HuH-7.5 (cell line): ENCODE measurements at regions not wholly inside any gene's neighbourhood (a gene's known extent, or its start where the extent isn't known, plus 50 kb on each side); places are given as distances from the start of the nearest gene placed in this dataset.
"Not testable (repeated sequence)": the region's sequence is repeated elsewhere in the genome, so short reads cannot be mapped to it uniquely, and the experiment has no call there.

Experiments used
- DNase-seq: peaks from one replicate; pipeline ENCODE4 v3.0.0; 2011; ENCODE audit warnings: low spot score

DNA sequence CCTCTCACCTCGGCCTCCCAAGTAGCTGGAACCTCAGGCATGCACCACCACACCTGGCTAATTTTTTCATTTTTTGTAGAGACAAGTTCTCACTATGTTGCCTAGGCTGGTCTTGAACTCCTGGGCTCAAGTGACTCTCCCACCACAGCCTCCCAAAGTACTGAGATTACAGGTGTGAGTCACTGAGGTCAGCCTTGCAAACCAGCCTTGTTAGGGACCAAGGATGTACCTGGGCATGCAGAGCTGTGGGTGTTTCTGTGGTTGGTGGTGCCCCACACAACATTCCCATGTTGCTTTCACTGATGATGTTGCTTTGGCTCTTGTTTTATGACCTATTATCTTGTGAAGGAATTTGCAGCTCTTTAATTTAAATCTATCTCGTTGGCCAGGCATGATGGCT lies 54.8 kb downstream of the OTUD1 start:
- DNase-seq: no peak

DNA sequence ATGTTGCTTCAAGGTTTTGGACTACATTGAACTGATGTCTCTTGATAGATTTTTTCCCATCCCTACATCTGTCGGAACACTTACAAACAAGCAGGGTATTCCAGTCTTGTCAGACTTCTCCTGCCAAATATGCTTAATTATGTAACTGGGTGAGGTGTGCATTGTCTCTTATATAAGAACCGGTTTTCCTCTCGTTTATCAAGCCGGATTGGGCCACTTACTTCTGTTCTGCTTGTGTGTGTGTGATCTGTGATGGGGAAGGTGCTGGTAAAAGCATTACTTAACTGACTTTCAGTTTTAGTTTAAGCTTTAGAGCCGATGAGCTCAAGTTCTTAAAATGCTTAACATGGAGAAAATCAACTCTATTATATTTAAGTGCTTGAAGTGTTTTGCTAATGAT lies 57.9 kb downstream of the OTUD1 start:
- no peak for DNase-seq

DNA sequence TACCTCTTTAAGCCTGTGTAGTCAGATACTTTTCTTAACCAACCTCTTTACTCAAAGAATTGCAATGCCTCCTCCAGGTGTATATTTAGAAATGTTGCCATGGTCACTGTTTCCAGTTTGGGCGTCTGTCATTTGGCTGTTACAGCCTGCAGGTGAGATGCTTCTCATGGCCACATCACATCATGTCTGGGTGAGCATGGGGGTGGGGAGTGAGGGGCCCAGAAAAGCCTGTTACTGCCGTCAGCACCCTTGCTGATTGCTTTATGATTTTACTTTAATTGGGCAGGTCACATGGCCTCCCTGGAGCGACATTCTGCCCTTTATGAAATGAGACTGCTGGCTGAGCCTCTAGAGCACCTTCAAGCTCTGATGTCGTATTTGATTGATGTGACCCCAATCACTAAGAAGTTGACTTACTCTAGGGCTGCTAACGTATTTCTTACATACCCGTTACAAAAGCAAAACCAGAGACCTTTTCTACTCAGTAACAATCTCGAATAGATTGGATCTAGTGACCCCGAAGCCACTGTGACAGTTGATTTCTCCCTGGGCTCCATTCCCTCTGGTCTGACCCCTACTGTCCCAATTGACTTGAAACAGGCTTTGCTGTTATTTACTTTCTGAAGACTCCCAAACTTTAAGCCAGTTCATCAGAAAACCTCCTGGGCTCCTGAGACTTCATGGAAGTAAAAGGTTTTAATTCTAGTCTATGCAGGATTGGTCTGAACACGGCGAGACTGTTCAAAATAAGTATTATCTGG lies 60.7 kb downstream of the OTUD1 start:
- no peak for DNase-seq

DNA sequence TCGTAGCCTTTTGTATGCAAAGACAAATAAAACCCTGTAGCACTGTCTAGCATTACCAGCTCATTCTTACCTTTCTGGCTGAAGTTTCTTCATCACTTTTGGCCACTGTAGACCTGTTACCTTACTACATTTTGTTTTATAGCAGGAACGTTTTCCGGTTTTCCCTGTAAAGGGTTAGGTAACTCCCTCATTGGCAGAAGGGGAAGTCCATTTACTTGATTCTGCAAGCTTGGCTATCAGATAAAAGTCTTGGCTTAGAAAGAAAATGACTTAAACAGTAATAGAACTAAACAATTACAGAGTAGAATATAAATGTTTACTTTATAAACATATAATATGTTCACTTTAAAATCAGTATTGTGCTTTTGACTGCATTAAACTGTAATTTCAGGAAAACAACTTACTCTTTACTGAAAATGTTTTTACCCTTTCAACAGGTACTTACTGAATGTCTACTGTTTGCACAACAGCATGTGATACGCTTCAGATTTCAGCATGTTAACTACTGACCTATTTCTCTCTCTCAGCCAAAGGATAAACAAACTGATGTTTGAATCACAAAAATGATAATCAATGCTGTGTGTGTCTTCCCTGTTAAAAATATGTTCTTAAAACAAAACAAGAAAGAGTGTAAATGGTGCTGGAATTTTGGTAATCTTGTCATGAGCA lies 67.1 kb downstream of the OTUD1 start:
- DNase-seq: no peak

DNA sequence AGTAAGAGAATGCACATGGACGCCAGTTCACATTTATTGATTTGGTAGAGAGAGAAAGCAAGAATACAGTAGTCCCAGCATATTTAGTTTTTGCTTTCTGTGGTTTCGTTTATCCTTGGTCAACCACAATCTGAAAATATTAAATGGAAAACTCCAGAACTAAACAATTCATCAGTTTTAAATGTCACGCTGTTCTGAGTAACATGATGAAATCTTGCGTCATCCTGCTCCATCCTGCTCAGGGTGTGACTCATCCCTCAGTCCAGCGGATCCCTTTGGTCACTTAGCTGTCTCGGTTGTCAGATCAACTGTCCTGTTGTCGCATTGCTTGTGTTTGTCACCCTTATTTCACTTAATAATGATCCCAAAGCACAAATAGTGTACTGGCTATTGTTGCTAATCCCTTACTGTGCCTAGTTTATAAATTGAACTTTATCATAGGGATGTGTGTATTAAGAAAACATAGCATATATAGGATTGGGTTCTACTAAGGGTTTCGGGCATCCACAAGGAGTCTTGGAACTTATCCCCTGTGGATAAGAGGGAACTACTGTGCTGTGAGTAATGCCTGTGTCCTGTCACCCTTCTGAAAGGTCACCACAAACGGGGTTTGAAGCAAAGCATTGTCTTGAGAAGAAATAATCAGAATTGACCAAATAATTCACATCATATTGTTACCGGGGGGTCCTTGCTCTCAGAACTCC lies 73.6 kb downstream of the OTUD1 start:
- no peak for DNase-seq

DNA sequence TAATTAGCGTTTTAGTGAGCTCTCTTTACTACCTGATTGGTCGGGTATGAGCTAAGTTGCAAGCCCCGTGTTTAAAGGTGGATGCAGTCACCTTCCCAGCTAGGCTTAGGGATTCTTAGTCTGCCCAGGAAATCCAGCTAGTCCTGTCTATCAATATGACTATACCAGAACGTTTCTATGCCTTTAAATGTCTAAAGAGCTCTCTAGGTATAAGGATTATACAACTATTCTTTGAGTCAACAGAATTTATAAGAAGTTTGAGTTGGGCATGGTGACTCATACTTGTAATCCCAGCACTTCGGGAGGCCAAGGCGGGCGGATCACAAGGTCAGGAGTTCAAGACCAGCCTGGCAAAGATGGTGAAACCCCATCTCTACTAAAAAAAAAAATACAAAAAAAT lies 74.7 kb downstream of the OTUD1 start:
- not testable (repeated sequence) for DNase-seq

DNA sequence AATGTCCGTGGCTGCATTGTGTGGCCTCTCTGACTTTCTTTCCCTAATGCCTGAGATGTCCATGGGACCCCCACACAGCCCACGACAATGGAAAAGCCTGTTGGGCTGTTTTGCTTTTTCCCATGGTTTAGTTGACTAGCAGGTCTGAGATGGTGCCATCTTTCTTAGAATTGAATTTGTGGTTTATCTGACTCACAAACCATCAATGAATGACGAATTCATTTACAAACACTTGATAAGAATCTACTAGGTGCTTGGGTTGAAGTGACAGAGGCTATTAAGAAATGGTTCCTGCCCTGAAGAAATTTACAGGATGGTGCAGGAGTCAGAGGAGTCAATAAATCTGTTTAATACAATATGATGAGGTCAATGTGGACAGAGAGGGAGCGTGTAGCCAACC lies 75.4 kb downstream of the OTUD1 start:
- DNase-seq: no peak

DNA sequence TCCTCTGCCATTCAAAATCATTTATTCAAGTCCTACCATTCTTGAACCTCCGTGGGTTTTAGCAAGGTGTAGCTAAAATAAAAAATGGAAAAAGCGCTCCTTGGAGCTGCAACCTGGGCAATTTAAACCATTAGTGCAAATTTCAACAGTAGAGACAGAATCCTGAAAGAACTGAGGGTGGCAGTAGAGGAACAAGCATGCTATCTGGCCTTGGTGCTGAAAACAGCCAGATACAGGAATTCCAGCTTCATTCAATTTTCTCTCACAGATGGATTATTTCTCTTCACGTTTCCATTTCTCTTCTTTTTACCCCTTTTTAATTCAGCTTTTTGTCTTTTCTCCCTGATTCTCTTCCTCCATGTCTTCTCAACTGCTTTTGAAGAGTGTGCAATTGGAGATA lies 77.7 kb downstream of the OTUD1 start:
- no peak for DNase-seq

DNA sequence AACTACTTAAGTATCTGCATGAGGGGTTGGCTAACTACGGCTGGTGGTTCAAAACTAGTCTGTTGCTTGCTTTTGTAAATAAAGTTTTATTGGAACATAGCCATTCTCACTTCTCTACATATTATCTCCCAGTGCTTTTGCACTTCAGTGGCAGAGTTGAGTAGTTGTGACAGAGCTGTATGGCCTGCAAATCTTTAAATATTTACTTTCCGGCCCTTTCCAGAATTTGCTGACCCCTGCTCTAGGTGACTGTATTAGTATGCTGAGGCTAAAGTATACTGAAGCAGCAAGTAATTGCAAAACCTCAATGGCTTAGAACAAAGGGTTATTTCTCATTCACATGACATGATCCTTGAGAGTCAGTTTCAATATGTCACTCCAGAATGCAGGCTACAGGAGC lies 78.3 kb downstream of the OTUD1 start:
- no peak for DNase-seq

DNA sequence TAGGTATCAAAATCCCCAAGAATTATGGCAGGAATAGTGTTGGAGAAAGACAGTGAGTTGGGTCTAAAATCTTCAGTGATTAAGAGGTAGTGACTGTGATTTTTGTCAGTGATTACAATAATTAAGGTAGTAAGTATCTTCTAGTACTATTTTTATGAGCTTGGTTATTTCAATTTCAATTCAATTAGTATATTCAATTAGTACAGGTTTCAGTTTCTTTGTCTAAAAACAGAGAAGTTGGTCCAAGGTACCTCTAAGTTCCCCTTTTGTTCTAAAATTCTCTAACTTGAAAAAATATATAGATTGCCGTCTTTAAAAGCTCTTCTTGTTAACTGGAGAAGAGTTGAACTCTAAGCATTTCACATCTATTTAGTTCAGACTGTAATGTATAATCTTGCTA lies 82.9 kb downstream of the OTUD1 start:
- no peak for DNase-seq

DNA sequence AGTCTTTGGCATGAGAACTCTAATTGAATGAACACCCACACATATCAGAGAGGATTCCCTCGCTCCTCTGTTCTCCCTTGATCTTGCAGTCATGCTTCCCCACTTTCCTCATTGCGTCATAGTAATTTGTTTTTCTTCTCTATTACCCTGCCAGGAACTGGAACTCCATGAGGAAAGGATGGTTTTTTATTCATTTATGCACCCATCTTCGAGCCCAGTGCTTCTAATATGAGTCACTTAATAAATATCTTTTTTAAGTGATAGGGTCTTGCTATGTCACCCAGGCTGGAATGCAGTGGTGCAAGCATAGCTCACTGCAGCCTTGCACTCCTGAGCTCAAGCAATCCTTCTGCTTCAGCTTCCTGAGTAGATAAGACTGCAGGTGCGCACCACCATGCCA lies 83.5 kb downstream of the OTUD1 start:
- DNase-seq: no peak

DNA sequence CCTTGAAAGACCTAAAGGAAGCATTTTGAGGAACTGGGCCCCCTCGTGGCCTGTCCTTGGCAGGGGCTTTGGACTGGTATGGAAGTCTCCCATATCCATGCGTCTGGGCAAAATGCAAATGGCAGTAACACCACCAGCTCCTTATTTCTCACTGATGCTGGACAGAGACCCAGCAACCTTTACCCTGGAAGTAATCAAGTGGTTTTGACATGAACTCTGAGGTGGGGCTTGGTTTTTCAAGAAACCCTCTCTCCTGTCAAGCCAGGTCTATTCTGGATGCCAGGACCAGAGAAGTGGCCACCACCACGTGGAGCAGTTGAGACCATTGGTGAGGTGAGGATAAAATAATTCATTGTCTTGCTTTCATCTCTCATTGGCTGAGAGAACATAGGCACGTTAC lies 84.4 kb downstream of the OTUD1 start:
- DNase-seq: no peak

DNA sequence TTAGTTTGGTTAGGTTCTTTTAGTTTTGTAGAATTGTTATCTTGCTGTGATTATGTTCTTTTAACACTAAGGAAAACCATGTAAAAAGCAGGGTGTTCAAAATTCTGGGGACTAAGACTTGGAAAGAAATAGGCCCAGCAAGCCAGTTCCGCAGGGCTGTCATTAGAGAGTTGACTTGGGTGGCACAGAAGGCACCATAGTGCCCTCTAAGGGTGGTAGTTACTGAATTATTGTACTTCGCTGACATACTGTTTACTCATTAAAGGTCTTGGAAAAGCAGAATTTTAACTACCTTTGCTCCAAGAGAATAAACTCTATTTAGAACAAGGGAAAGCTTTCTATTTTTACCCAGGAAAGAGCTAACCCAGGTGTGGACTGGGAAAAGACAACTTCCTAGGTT lies 86.5 kb downstream of the OTUD1 start:
- no peak for DNase-seq

DNA sequence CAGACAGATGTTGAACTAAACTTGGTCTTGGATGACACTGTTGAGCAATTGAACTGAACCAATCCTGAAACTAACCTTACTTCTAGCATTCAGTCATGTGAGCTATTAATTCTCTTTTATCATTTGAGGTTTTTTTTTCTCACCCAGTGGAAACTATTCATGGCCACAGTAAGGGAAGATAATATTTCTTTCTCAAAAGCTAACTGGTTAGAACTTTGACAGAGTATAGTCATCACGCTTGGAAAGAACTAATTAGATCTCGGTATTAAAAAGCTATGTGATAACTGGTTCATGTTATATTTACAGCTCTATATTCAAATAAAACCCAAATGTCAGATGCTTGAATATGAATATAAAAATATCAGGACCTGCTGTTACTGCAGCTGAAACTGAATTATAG lies 89.5 kb downstream of the OTUD1 start:
- no peak for DNase-seq

DNA sequence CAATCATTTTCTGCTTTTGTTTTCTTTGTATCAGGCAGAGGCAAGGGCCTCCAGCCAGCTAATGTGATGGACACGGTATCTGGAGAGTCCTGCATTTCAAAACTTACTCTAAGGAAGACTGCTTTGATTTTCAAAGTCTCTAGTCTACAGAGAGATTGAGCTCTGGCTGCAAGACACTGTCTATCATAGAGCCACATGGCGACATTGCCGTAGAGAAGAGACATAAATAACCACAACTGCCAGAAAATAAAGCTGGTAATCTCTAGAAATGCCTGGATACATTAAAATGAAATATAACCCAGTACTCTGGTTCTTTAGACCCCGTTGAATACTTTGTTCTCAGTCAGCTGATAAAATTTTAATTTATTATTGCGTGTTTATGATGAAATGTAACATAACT lies 90.8 kb downstream of the OTUD1 start:
- DNase-seq: no peak

DNA sequence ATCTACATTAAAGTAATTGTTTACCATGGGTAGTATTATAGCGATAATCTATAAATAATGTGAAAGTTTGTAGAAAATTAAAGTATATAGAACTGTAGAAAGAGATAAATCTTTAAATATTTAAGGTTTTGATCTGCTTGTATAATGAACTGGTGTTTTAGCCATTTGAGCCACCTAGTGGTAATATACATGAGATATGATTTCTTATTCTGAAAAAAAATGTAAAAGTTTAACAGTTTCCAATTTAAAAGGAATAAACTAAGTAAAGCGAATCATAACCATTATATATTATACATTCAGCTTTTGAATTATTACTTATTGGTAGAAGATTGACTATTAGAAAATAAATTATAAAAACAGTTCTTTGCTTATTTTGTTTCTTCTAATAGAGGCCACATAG lies 91.2 kb downstream of the OTUD1 start:
- DNase-seq: no peak

DNA sequence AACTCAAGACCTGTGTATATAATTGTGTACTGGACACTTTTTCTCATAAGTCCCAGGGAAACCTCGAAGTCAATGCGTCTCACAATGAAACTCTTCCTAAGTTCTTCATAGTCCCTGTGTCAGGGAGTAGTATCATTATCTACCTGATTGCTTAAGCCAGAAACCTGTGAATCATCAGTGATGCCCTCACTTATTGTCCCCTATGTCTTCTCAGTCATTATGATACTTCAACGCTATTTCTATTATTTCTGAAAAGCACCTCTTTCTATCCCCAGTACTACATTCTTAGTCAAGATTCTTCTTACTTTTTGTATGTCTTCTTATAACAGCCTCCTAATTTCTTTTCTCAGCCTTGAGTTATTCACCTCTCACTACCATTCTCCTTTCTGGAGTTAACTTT lies 94.3 kb downstream of the OTUD1 start:
- DNase-seq: no peak

DNA sequence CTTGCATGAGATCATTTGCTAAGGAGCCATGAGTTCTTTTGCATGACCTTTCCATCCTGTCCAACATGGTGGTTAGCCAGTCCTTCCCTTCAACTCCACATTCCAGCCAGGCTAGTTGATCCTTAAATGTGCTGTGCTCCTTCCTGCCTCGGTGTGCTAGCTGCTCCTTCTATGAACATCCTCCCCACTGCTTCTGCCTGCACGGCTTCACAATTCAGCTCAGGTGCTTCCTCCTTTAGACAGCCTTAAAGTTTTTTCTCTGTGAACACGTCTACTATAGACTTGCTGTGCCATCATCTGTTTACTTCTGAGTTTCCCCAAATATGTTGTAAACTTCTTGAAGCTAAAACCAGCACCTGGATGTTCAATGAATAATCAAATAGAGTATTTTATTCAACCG lies 95.5 kb downstream of the OTUD1 start:
- DNase-seq: no peak

DNA sequence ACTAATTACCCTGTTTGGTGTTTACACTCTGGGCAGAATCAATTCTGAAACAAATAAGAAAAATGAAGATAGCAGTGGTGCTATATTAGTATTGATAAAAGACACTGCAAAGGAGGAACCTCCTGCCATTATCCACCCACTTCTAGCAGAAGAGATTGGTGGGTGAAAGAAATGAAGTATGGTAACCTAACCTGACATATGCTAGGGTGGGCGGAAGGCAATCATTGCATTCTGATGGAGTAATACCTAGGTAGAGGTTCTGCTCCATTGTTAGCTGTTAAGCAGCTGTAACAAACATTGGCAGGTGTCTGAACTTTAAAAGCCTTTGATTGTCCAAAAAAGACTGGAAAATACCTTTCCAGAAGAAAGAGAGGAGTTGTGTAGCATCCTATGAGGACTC lies 95.9 kb downstream of the OTUD1 start:
- no peak for DNase-seq

DNA sequence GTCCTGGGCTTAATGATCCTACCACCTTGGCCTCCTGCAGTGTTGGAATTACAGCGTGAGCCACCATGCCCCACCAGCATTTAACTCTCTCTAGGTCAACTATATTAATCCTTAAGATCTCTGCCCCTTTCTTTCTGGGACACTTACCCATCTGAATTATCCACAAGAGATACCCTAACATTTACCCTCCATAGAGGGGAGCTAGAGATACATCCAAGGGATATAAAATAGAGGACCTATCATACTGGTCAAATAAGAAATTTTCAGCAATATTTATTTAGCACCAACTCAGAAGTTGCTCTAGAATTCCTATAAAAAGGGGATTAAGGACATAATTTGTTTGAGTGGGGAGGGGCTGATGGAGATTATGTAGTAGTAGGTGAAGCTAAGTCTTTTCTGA lies 96.5 kb downstream of the OTUD1 start:
- DNase-seq: no peak

DNA sequence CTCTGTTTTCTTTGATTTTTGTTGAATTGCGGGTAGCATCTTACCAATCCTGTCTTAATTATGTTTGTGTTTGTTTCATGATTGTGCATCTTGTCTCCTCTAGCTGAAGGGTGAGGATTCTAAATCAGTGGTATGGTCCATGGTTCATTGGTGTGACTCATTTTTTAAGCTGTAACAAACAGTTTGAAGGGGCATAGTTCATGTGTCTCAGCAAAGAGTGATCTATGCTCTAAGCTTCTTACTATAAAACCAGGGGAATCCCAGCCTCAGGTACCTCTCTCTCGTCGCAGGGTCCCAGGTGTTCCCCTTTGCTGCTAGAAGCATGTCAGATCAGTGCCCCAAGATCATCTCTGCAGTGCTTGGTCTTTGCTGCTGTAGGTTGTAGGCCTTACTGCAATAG lies 100.1 kb downstream of the OTUD1 start:
- no peak for DNase-seq

DNA sequence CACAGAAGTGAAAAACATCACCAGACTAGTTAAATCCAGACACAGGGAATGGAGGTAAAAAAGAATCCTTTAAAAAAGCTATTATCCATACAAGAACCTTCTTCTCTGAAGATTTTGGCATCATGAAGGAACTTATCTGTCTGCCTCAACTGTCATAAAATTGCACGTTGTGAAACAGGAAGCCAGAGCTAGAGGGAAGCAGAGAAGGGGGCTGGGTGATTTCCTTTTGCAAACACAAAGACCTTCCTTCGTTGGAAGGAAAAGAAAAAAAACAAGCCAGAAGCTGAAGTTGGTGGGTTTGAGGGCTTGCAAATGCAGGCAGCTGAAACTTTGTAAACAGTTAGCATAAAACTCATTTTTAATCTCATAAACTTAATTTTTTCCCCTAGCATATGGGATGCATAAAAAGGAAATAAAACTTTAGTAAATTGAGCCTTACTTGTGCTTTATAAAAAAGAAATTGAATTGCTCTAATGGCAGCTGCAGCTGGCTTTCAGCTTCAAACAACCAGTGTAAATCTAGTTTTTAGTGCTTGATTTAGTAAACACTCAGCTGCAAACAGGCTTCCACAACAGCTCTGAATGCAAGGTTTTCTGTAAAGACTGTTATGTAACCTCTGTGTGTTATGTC lies 101.6 kb downstream of the OTUD1 start:
- DNase-seq: no peak
